ENCODE measurements at regions not wholly inside any gene's neighbourhood (a gene's known extent, or its start where the extent isn't known, plus 50 kb on each side); places are given as distances from the start of the nearest gene placed in this dataset.

- Mint-ChIP-seq H3K27me3 (ENCODE audit: low read depth) (peaks cover 88% of the 10 kb centered on the region), H3K27ac (no peak overlapping the region), H3K4me3 (no peak overlapping the region), H3K4me1 (peaks cover 4% of the 10 kb centered on the region), H3K9me3 (no peaks in the 10 kb centered on the region), H3K36me3 (no peaks in the 10 kb centered on the region)
- TF ChIP-seq CTCF (IDR thresholded peaks at IDR 0.05; ENCODE audit: unreplicated experiment): no peak
- DNase-seq (ENCODE audit: low spot score in 2 of 2, unreplicated experiment in 2 of 2): no peak
Observed at GRCh38 chr12:125247477-125247876, 182.2 kb downstream of the AACS start.

GRCh38 chr12:125249066-125249824 lies 184.0 kb downstream of the AACS start:
- no peaks in the 10 kb centered on the region for H3K36me3 Mint-ChIP-seq
- TF ChIP-seq CTCF (IDR thresholded peaks at IDR 0.05; ENCODE audit: unreplicated experiment): no peak
- no peak overlapping the region for H3K4me3 Mint-ChIP-seq
- peaks cover 9% of the 10 kb centered on the region for H3K4me1 Mint-ChIP-seq
- H3K27me3 Mint-ChIP-seq (ENCODE audit: low read depth): peaks cover 96% of the 10 kb centered on the region
- no peak overlapping the region for H3K27ac Mint-ChIP-seq
- no peak for DNase-seq (ENCODE audit: low spot score in 2 of 2, unreplicated experiment in 2 of 2)
- H3K9me3 Mint-ChIP-seq: no peaks in the 10 kb centered on the region

GRCh38 chr12:125249932-125250331 lies 184.7 kb downstream of the AACS start:
- no peaks in the 10 kb centered on the region for H3K36me3 Mint-ChIP-seq
- no peak for TF ChIP-seq CTCF (IDR thresholded peaks at IDR 0.05; ENCODE audit: unreplicated experiment)
- H3K4me1 Mint-ChIP-seq: peaks cover 9% of the 10 kb centered on the region
- H3K27ac Mint-ChIP-seq: no peak overlapping the region
- no peak for DNase-seq (ENCODE audit: low spot score in 2 of 2, unreplicated experiment in 2 of 2)
- H3K9me3 Mint-ChIP-seq: no peaks in the 10 kb centered on the region
- H3K4me3 Mint-ChIP-seq: no peak overlapping the region
- H3K27me3 Mint-ChIP-seq (ENCODE audit: low read depth): peaks cover 96% of the 10 kb centered on the region

- no peak for TF ChIP-seq CTCF (IDR thresholded peaks at IDR 0.05; ENCODE audit: unreplicated experiment)
Observed at GRCh38 chr12:125254236-125254635, 189.0 kb downstream of the AACS start.

GRCh38 chr12:125254856-125255255 lies 189.6 kb downstream of the AACS start:
- H3K27me3 Mint-ChIP-seq (ENCODE audit: low read depth): peaks cover 94% of the 10 kb centered on the region
- DNase-seq (ENCODE audit: low spot score in 2 of 2, unreplicated experiment in 2 of 2): no peak
- no peaks in the 10 kb centered on the region for H3K36me3 Mint-ChIP-seq
- H3K27ac Mint-ChIP-seq: no peak overlapping the region
- H3K4me3 Mint-ChIP-seq: no peak overlapping the region
- H3K9me3 Mint-ChIP-seq: peaks cover 4% of the 10 kb centered on the region
- H3K4me1 Mint-ChIP-seq: peaks cover 21% of the 10 kb centered on the region
- TF ChIP-seq CTCF (IDR thresholded peaks at IDR 0.05; ENCODE audit: unreplicated experiment): no peak

More at GRCh38 chr12:125254236-125254635, 189.0 kb downstream of the AACS start:
- DNase-seq (ENCODE audit: low spot score in 2 of 2, unreplicated experiment in 2 of 2): no peak
- H3K4me1 Mint-ChIP-seq: peaks cover 14% of the 10 kb centered on the region
- H3K9me3 Mint-ChIP-seq: peaks cover 4% of the 10 kb centered on the region
- peaks cover 94% of the 10 kb centered on the region for H3K27me3 Mint-ChIP-seq (ENCODE audit: low read depth)
- H3K36me3 Mint-ChIP-seq: no peaks in the 10 kb centered on the region
- no peak overlapping the region for H3K4me3 Mint-ChIP-seq
- H3K27ac Mint-ChIP-seq: no peak overlapping the region

Measured in mesothelial cell of epicardium (in vitro differentiated cells).